HepG2 (cell line): ENCODE measurements at regions not wholly inside any gene's neighbourhood (a gene's known extent, or its start where the extent isn't known, plus 50 kb on each side); places are given as distances from the start of the nearest gene placed in this dataset.

Source experiments
- ATAC-seq: fragments of 200-7000 bp; cut with Tn5 transposase; 3 replicates; pipeline ENCODE4 v1.9.1; 2020; ENCODE audit warnings: mild to moderate bottlenecking, moderate library complexity
- BruUV-seq: library from RNA; stranded (reverse); fragments of 400-500 nt; replicated peaks from 2 replicates; lab custom pipeline; 2021; lab: Mats Ljungman, UMichigan
- CTCF ChIA-PET: fragments of 300-600 bp; formaldehyde crosslinking; extraction: SDS; loops from one replicate; lab custom pipeline; 2021; ENCODE audit warnings: low total read pairs, inconsistent platforms, low intra/inter-chr PET ratio; lab: Yijun Ruan, JAX
- POLR2A ChIA-PET: fragments of 350-600 bp; sonication (Branson Sonifier 250); formaldehyde crosslinking; loops from one replicate; lab custom pipeline; 2020; ENCODE audit warnings: antibody characterized with exemption, inconsistent platforms; lab: Yijun Ruan, JAX
- DNase-seq: peaks from one replicate; pipeline ENCODE4 v3.0.0-alpha.2; 2015; ENCODE audit warnings: low spot score
- FAIRE-seq: peaks from 3 replicates; lab custom pipeline; 2011; peaks lifted over from hg19 to GRCh38; lab: Jason Lieb, UNC
- H2AFZ ChIP-seq: one replicate; pipeline ENCODE4 v1.6.1; 2011; ENCODE audit warnings: low read length, inconsistent platforms
- H3K27ac ChIP-seq: fragments of 300-600 bp; 3 replicates; pipeline ENCODE4 v1.8.0; 2011; ENCODE audit warnings: mixed run types, mild to moderate bottlenecking, mixed read lengths, low read length, inconsistent platforms; ENCODE audit not compliant: insufficient read depth; ENCODE audit errors: extremely low read length
- H3K27me3 ChIP-seq, 2 experiments: fragments of 200-600 bp in 1 of 2; 2 replicates in 1 of 2; 3 replicates in 1 of 2; pipeline versions ENCODE4 v1.6.0 to v1.8.0; 2011; ENCODE audit warnings: low read length in 2 of 2, mild to moderate bottlenecking in 2 of 2, moderate library complexity in 2 of 2, inconsistent platforms in 1 of 2; ENCODE audit not compliant: insufficient read depth in 2 of 2, control insufficient read depth in 1 of 2
- H3K36me3 ChIP-seq, 2 experiments: fragments of 200-600 bp in 1 of 2; replicated peaks in 1 of 2; 2 replicates in 1 of 2; 3 replicates in 1 of 2; pipeline versions ENCODE4 v1.5.1 to v1.8.0; 2011; ENCODE audit warnings: low read length in 2 of 2, inconsistent platforms in 1 of 2; ENCODE audit not compliant: insufficient read depth in 2 of 2, control insufficient read depth in 1 of 2
- H3K4me1 ChIP-seq: 2 replicates; pipeline ENCODE4 v1.5.1; 2012; ENCODE audit warnings: low read length, inconsistent platforms; ENCODE audit not compliant: insufficient read depth
- H3K4me2 ChIP-seq: 2 replicates; pipeline ENCODE4 v1.6.0; 2011; ENCODE audit warnings: low read depth, low read length, inconsistent platforms
- H3K4me3 ChIP-seq, 3 experiments: fragments of 200-600 bp in 1 of 3; sonication (generic), shearing (Covaris generic) in 1 of 3; replicated peaks in 1 of 3; 2 replicates each; pipeline ENCODE4 v1.5.1; 2011 to 2016; ENCODE audit warnings: low read length in 3 of 3, inconsistent platforms in 2 of 3, low read depth in 2 of 3, mild to moderate bottlenecking in 2 of 3, control low read depth in 1 of 3, mixed read lengths in 1 of 3; ENCODE audit not compliant: insufficient read depth in 1 of 3
- H3K79me2 ChIP-seq: one replicate; pipeline ENCODE4 v1.6.1; 2011; ENCODE audit warnings: low read length, inconsistent platforms; ENCODE audit not compliant: insufficient read depth
- H3K9ac ChIP-seq: 2 replicates; pipeline ENCODE4 v1.6.0; 2011; ENCODE audit warnings: mild to moderate bottlenecking, low read depth, low read length, inconsistent platforms; ENCODE audit not compliant: insufficient read depth
- H3K9me3 ChIP-seq: 2 replicates; pipeline ENCODE4 v1.5.1; 2012; ENCODE audit warnings: mild to moderate bottlenecking, low read length
- H4K20me1 ChIP-seq: 2 replicates; pipeline ENCODE4 v1.6.0; 2011; ENCODE audit warnings: inconsistent platforms, mild to moderate bottlenecking, low read length, moderate library complexity; ENCODE audit not compliant: insufficient read depth
- BCLAF1 ChIP-seq: fragments of 450-650 bp; IDR thresholded peaks from 2 replicates; pipeline ENCODE4 v1.6.1; 2017; ENCODE audit warnings: mild to moderate bottlenecking
- CREM ChIP-seq, 2 experiments: sonication (generic) in 1 of 2; formaldehyde crosslinking in 1 of 2; IDR thresholded peaks; 2 replicates each; pipeline versions ENCODE4 v1.4.0 to v1.6.1; 2016 to 2020; ENCODE audit warnings: antibody characterized with exemption in 1 of 2, mild to moderate bottlenecking in 1 of 2, missing genetic modification reagents in 1 of 2
- ETS1 ChIP-seq: sonication (generic); formaldehyde crosslinking; IDR thresholded peaks from 2 replicates; pipeline ENCODE4 v1.4.0; 2020; ENCODE audit warnings: missing genetic modification reagents
- HBP1 ChIP-seq: IDR thresholded peaks from 2 replicates; pipeline ENCODE4 v1.6.1; 2016; ENCODE audit warnings: low read depth, control low read depth
- HMG20A ChIP-seq: IDR thresholded peaks from 2 replicates; pipeline ENCODE4 v1.6.1; 2016; ENCODE audit warnings: borderline replicate concordance
- HNRNPLL ChIP-seq: fragments of 200-400 bp; formaldehyde crosslinking; IDR thresholded peaks from 2 replicates; pipeline ENCODE4 v1.6.1; 2017; ENCODE audit warnings: mild to moderate bottlenecking, low read depth, low read length; ENCODE audit not compliant: poor library complexity, severe bottlenecking
- KLF12 ChIP-seq: sonication (generic); formaldehyde crosslinking; IDR thresholded peaks from 2 replicates; pipeline ENCODE4 v1.4.0; 2020; ENCODE audit warnings: missing genetic modification reagents, borderline replicate concordance
- MAZ ChIP-seq, 2 experiments: sonication (generic) in 1 of 2; formaldehyde crosslinking in 1 of 2; IDR thresholded peaks; 2 replicates each; pipeline versions ENCODE4 v1.5.0 to v1.6.1; 2012 to 2020; ENCODE audit warnings: low read depth in 2 of 2, mild to moderate bottlenecking in 2 of 2, borderline replicate concordance in 1 of 2, improper control_type of control experiment in 1 of 2, low read length in 1 of 2, missing genetic modification reagents in 1 of 2, moderate library complexity in 1 of 2
- SETDB1 ChIP-seq: sonication (generic); formaldehyde crosslinking; IDR thresholded peaks from 2 replicates; pipeline ENCODE4 v1.5.1; 2020; ENCODE audit warnings: missing genetic modification reagents, mild to moderate bottlenecking, borderline replicate concordance
- TFDP2 ChIP-seq: sonication (generic); formaldehyde crosslinking; IDR thresholded peaks from 2 replicates; pipeline ENCODE4 v1.4.0; 2020; ENCODE audit warnings: missing genetic modification reagents
- ZNF572 ChIP-seq: sonication (generic); formaldehyde crosslinking; IDR thresholded peaks from 2 replicates; pipeline ENCODE4 v1.5.1; 2020; ENCODE audit warnings: mild to moderate bottlenecking, missing genetic modification reagents
- ZNF616 ChIP-seq: sonication (generic); formaldehyde crosslinking; IDR thresholded peaks from 2 replicates; pipeline ENCODE4 v1.5.0; 2020; ENCODE audit warnings: low read depth, mild to moderate bottlenecking, missing genetic modification reagents
- ZNF879 ChIP-seq: sonication (generic); formaldehyde crosslinking; IDR thresholded peaks from 2 replicates; pipeline ENCODE4 v1.8.1; 2023; ENCODE audit warnings: missing genetic modification reagents
- ZSCAN20 ChIP-seq: sonication (generic); formaldehyde crosslinking; IDR thresholded peaks from 2 replicates; pipeline ENCODE4 v1.4.0; 2020; ENCODE audit warnings: missing genetic modification reagents, mild to moderate bottlenecking, borderline replicate concordance
- ZSCAN21 ChIP-seq: sonication (generic); formaldehyde crosslinking; IDR thresholded peaks from 2 replicates; pipeline ENCODE4 v1.8.0; 2022; ENCODE audit warnings: mild to moderate bottlenecking, missing genetic modification reagents, moderate library complexity, borderline replicate concordance
- WGBS: methylation state at CpG from one replicate; pipeline ENCODE4 v1.1.6; 2017; ENCODE audit warnings: low lambda C conversion rate; 5-methylcytosine and 5-hydroxymethylcytosine counted together
- in situ Hi-C: cut with HindIII; loops from 2 replicates; pipeline ENCODE4 v1.10.0; 2017; ENCODE audit warnings: low pct_unique_long_range_greater_than_20kb; ENCODE audit not compliant: extremely low pct_ligation_motif_present
- intact Hi-C: fragments of 100-400 bp; cut with micrococcal nuclease; formaldehyde crosslinking; loops from one replicate; pipeline ENCODE4 v1.10.0; 2022; ENCODE audit not compliant: unreplicated experiment

GRCh38 chr4:31291238-31291637 is 571.1 kb downstream of the PCDH7 start (continued):
- TF ChIP-seq HBP1 (CRISPR knock-in tag) (no peak), HMG20A (no peak)

- intact Hi-C loops, result no loop called here
- WGBS, result 9% methylated on average over 7 of the region's 7 CpGs
- H4K20me1 ChIP-seq, result no peaks in the 10 kb centered on the region
- TF ChIP-seq MAZ (IDR thresholded peaks at IDR 0.05; ENCODE audit: borderline replicate concordance, low read depth, low read length) (no peak), MAZ (CRISPR knock-in tag; IDR thresholded peaks at IDR 0.05; ENCODE audit: low read depth) (no peak), HNRNPLL (no peak), TFDP2 (CRISPR knock-in tag) (no peak), SETDB1 (CRISPR knock-in tag) (no peak), ZSCAN20 (no peak), ZNF879 (CRISPR knock-in tag) (no peak), CREM (IDR thresholded peaks at IDR 0.05) (no peak), CREM (CRISPR knock-in tag; IDR thresholded peaks at IDR 0.05) (no peak), ETS1 (CRISPR knock-in tag) (no peak), BCLAF1 (no peak), ZSCAN21 (no peak), KLF12 (CRISPR knock-in tag) (no peak), ZNF616 (CRISPR knock-in tag) (no peak), ZNF572 (CRISPR knock-in tag) (no peak)
Observed at GRCh38 chr4:31294655-31295480, 574.7 kb downstream of the PCDH7 start.

More at GRCh38 chr4:31294655-31295480, 574.7 kb downstream of the PCDH7 start:
- no peak for ATAC-seq
- FAIRE-seq, result no peak
- H3K4me3 ChIP-seq, result no peak overlapping the region
- H2AFZ ChIP-seq, result no peak overlapping the region
- H3K79me2 ChIP-seq, result no peaks in the 10 kb centered on the region
- no peak overlapping the region for H3K27ac ChIP-seq
- peaks cover 47% of the 10 kb centered on the region for H3K9me3 ChIP-seq
- in situ Hi-C loops, result no loop called here
- POLR2A ChIA-PET, result no interaction called here
- no TSS peak for BruUV-seq
- H3K36me3 ChIP-seq, result no peaks in the 10 kb centered on the region
- DNase-seq, result no peak
- H3K4me2 ChIP-seq, result no peak overlapping the region
- no peaks in the 10 kb centered on the region for H3K27me3 ChIP-seq
- CTCF ChIA-PET, result no interaction called here
- H3K9ac ChIP-seq, result no peak overlapping the region
- H3K4me1 ChIP-seq, result no peaks in the 10 kb centered on the region
